SK-N-SH (cell line): ENCODE measurements at regions not wholly inside any gene's neighbourhood (a gene's known extent, or its start where the extent isn't known, plus 50 kb on each side); places are given as distances from the start of the nearest gene placed in this dataset.

ENCODE experiments used
- CTCF ChIA-PET: fragments of 300-600, 350-600 bp; formaldehyde crosslinking; extraction: SDS; loops from one replicate; lab custom pipeline; 2021; lab: Yijun Ruan, JAX
- POLR2A ChIA-PET: fragments of 350-600 bp; sonication (Branson Sonifier 250); formaldehyde crosslinking; extraction: SDS; loops from one replicate; lab custom pipeline; 2020; ENCODE audit warnings: antibody characterized with exemption, inconsistent platforms; lab: Yijun Ruan, JAX
- DNase-seq: peaks from one replicate; pipeline ENCODE4 v3.0.0; 2012
- H2AFZ ChIP-seq: fragments of 200-600 bp; sonication (generic); 2 replicates; pipeline ENCODE4 v1.8.1; 2016; ENCODE audit warnings: antibody characterized with exemption, mild to moderate bottlenecking, low read depth
- H3F3A ChIP-seq: fragments of 200-600 bp; sonication (generic); replicated peaks from 2 replicates; pipeline ENCODE3; 2016; ENCODE audit warnings: antibody characterized with exemption, mild to moderate bottlenecking; ENCODE audit not compliant: insufficient read depth
- H3K27ac ChIP-seq, 2 experiments: fragments of 200-500 bp in 1 of 2; fragments of 200-600 bp in 1 of 2; sonication (Bioruptor generic) in 1 of 2; sonication (generic), shearing (Covaris generic) in 1 of 2; 2 replicates each; pipeline versions ENCODE4 v1.5.1 to v1.6.1; 2014 to 2016; ENCODE audit warnings: low read depth in 2 of 2, inconsistent platforms in 1 of 2, low read length in 1 of 2, mild to moderate bottlenecking in 1 of 2, mixed read lengths in 1 of 2
- H3K27me3 ChIP-seq: fragments of 200-600 bp; sonication (generic), shearing (Covaris generic); 2 replicates; pipeline ENCODE4 v1.6.1; 2016; ENCODE audit warnings: mixed run types; ENCODE audit not compliant: insufficient read depth
- H3K36me3 ChIP-seq, 2 experiments: fragments of 200-500 bp in 1 of 2; fragments of 200-600 bp in 1 of 2; sonication (Bioruptor generic) in 1 of 2; sonication (generic) in 1 of 2; replicated peaks in 1 of 2; 2 replicates each; pipeline versions ENCODE3 to v1.5.1; 2014 to 2016; ENCODE audit warnings: low read length in 1 of 2, mild to moderate bottlenecking in 1 of 2; ENCODE audit not compliant: insufficient read depth in 2 of 2, control insufficient read depth in 1 of 2
- H3K4me1 ChIP-seq, 2 experiments: fragments of 200-500 bp in 1 of 2; fragments of 200-600 bp in 1 of 2; sonication (Bioruptor generic) in 1 of 2; sonication (generic), shearing (Covaris generic) in 1 of 2; 2 replicates each; pipeline versions ENCODE4 v1.5.1 to v1.6.1; 2014 to 2016; ENCODE audit warnings: low read depth in 1 of 2, low read length in 1 of 2, mixed run types in 1 of 2; ENCODE audit not compliant: insufficient read depth in 2 of 2, control insufficient read depth in 1 of 2
- H3K4me2 ChIP-seq: fragments of 200-600 bp; sonication (generic), shearing (Covaris generic); 2 replicates; pipeline ENCODE4 v1.6.1; 2017; ENCODE audit warnings: mixed run types
- H3K4me3 ChIP-seq, 2 experiments: fragments of 200-500 bp in 1 of 2; fragments of 200-600 bp in 1 of 2; sonication (Bioruptor generic) in 1 of 2; sonication (generic), shearing (Covaris generic) in 1 of 2; 2 replicates each; pipeline versions ENCODE4 v1.5.1 to v1.8.1; 2014 to 2016; ENCODE audit warnings: low read depth in 2 of 2, inconsistent platforms in 1 of 2, low read length in 1 of 2, mild to moderate bottlenecking in 1 of 2, mixed read lengths in 1 of 2, moderate library complexity in 1 of 2
- H3K79me2 ChIP-seq: fragments of 200-600 bp; sonication (generic); 2 replicates; pipeline ENCODE4 v1.8.1; 2017; ENCODE audit warnings: mild to moderate bottlenecking; ENCODE audit not compliant: insufficient read depth
- H3K9ac ChIP-seq: fragments of 200-600 bp; sonication (generic); 2 replicates; pipeline ENCODE4 v1.6.1; 2017; ENCODE audit warnings: mixed run types
- H3K9me2 ChIP-seq: fragments of 200-600 bp; sonication (generic); 2 replicates; pipeline ENCODE4 v1.6.1; 2017; ENCODE audit warnings: mixed run types
- H3K9me3 ChIP-seq: fragments of 200-600 bp; sonication (generic); 2 replicates; pipeline ENCODE4 v1.6.1; 2017; ENCODE audit warnings: mixed run types, mild to moderate bottlenecking, moderate library complexity
- H4K20me1 ChIP-seq: fragments of 200-600 bp; sonication (generic); 2 replicates; pipeline ENCODE4 v1.6.1; 2017; ENCODE audit warnings: mild to moderate bottlenecking, mixed run types; ENCODE audit not compliant: insufficient read depth
- CHD2 ChIP-seq: fragments of 150-350 bp; IDR thresholded peaks from 2 replicates; pipeline ENCODE4 v1.6.1; 2018; ENCODE audit warnings: low read length; ENCODE audit not compliant: partially characterized antibody
- CTCF ChIP-seq: fragments of 200-600 bp; sonication (generic); IDR thresholded peaks from 2 replicates; pipeline ENCODE4 v1.6.1; 2017; ENCODE audit warnings: antibody characterized with exemption, mild to moderate bottlenecking, moderate library complexity
- ELF1 ChIP-seq: IDR thresholded peaks from 2 replicates; pipeline ENCODE4 v1.4.0; 2012
- EP300 ChIP-seq, 2 experiments: IDR thresholded peaks; 2 replicates each; pipeline versions ENCODE4 v1.4.0 to v1.6.1; 2012; ENCODE audit warnings: borderline replicate concordance in 1 of 2, low read depth in 1 of 2, low read length in 1 of 2
- EZH2phosphoT487 ChIP-seq: fragments of 200-600 bp; sonication (generic); IDR thresholded peaks from 2 replicates; pipeline ENCODE4 v1.6.1; 2017; ENCODE audit warnings: low read depth, mixed run types, mild to moderate bottlenecking, antibody characterized with exemption, moderate library complexity, borderline replicate concordance
- FOSL2 ChIP-seq: IDR thresholded peaks from 2 replicates; pipeline ENCODE4 v1.4.0; 2012; ENCODE audit warnings: low read depth, mild to moderate bottlenecking, moderate library complexity, borderline replicate concordance
- FOXJ3 ChIP-seq: sonication (generic); formaldehyde crosslinking; IDR thresholded peaks from 2 replicates; pipeline ENCODE4 v1.5.1; 2020; ENCODE audit warnings: mild to moderate bottlenecking, missing genetic modification reagents
- FOXM1 ChIP-seq: IDR thresholded peaks from 2 replicates; pipeline ENCODE4 v1.4.0; 2012; ENCODE audit warnings: low read depth, mild to moderate bottlenecking
- GABPA ChIP-seq: IDR thresholded peaks from 2 replicates; pipeline ENCODE4 v1.4.0; 2012; ENCODE audit warnings: low read depth, mild to moderate bottlenecking
- GATA2 ChIP-seq: sonication (generic); formaldehyde crosslinking; IDR thresholded peaks from 2 replicates; pipeline ENCODE4 v1.5.0; 2020; ENCODE audit warnings: mild to moderate bottlenecking, missing genetic modification reagents
- IRF3 ChIP-seq: fragments of 150-350 bp; IDR thresholded peaks from 2 replicates; pipeline ENCODE4 v1.6.1; 2016; ENCODE audit warnings: mild to moderate bottlenecking, low read depth, low read length
- JUND ChIP-seq: IDR thresholded peaks from 2 replicates; pipeline ENCODE4 v1.4.0; 2012
- MAX ChIP-seq: IDR thresholded peaks from 2 replicates; pipeline ENCODE4 v1.4.0; 2012; ENCODE audit warnings: low read depth
- MEF2A ChIP-seq: IDR thresholded peaks from 2 replicates; pipeline ENCODE4 v1.4.0; 2012; ENCODE audit warnings: low read depth, borderline replicate concordance
- NFIC ChIP-seq: IDR thresholded peaks from 2 replicates; pipeline ENCODE4 v1.4.0; 2012; ENCODE audit warnings: borderline replicate concordance
- PBX3 ChIP-seq: IDR thresholded peaks from 2 replicates; pipeline ENCODE4; 2012
- POLR2AphosphoS5 ChIP-seq: IDR thresholded peaks from 2 replicates; pipeline ENCODE4 v1.6.1; 2012; ENCODE audit warnings: low read depth, low read length
- RAD21 ChIP-seq: IDR thresholded peaks from 2 replicates; pipeline ENCODE4 v1.6.1; 2012; ENCODE audit warnings: mild to moderate bottlenecking, low read length
- RCOR1 ChIP-seq: fragments of 150-350 bp; IDR thresholded peaks from 2 replicates; pipeline ENCODE4 v1.6.1; 2017; ENCODE audit warnings: antibody characterized with exemption, low read length
- RFX5 ChIP-seq: IDR thresholded peaks from 2 replicates; pipeline ENCODE4 v1.6.1; 2012; ENCODE audit warnings: mild to moderate bottlenecking, improper control_type of control experiment, low read length
- RXRA ChIP-seq: IDR thresholded peaks from 2 replicates; pipeline ENCODE4 v1.4.0; 2012; ENCODE audit warnings: low read depth, mild to moderate bottlenecking, borderline replicate concordance
- SIN3A ChIP-seq: IDR thresholded peaks from 2 replicates; pipeline ENCODE4 v1.6.1; 2012; ENCODE audit warnings: low read depth, mild to moderate bottlenecking, low read length, moderate library complexity, borderline replicate concordance
- SMC3 ChIP-seq: IDR thresholded peaks from 2 replicates; pipeline ENCODE4 v1.6.1; 2012; ENCODE audit warnings: low read depth, low read length, improper control_type of control experiment
- TAF1 ChIP-seq: IDR thresholded peaks from 2 replicates; pipeline ENCODE4 v1.6.1; 2012; ENCODE audit warnings: low read depth, mild to moderate bottlenecking, low read length, moderate library complexity, borderline replicate concordance
- TCF12 ChIP-seq: IDR thresholded peaks from 2 replicates; pipeline ENCODE4 v1.4.0; 2012
- TEAD4 ChIP-seq: IDR thresholded peaks from 2 replicates; pipeline ENCODE4 v1.4.0; 2012; ENCODE audit warnings: mild to moderate bottlenecking, borderline replicate concordance; ENCODE audit not compliant: insufficient read depth
- USF1 ChIP-seq: IDR thresholded peaks from 2 replicates; pipeline ENCODE4 v1.4.0; 2012; ENCODE audit warnings: low read depth, borderline replicate concordance
- YY1 ChIP-seq: IDR thresholded peaks from 2 replicates; pipeline ENCODE4 v1.4.0; 2012; ENCODE audit warnings: low read depth, mild to moderate bottlenecking
- ZBTB33 ChIP-seq: IDR thresholded peaks from 2 replicates; pipeline ENCODE4 v1.4.0; 2012; ENCODE audit warnings: low read depth, borderline replicate concordance

GRCh38 chr4:23728393-23728792 lies 161.5 kb downstream of the PPARGC1A start:
- no peaks in the 10 kb centered on the region for H3K9me3 ChIP-seq
- H4K20me1 ChIP-seq = no peaks in the 10 kb centered on the region
- no peak overlapping the region for H2AFZ ChIP-seq
- DNase-seq = no peak
- H3K9ac ChIP-seq = no peak overlapping the region
- no peaks in the 10 kb centered on the region for H3K36me3 ChIP-seq
- H3F3A ChIP-seq = peaks cover 8% of the 10 kb centered on the region
- H3K4me3 ChIP-seq = no peak overlapping the region
- H3K4me1 ChIP-seq = no peaks in the 10 kb centered on the region
- no peaks in the 10 kb centered on the region for H3K27me3 ChIP-seq
- ChIA-PET CTCF (interaction anchor here (2.5 kb wide), 1 partner anchor 11 kb away, joined by 9 read pairs; no protein-coding TSS in a partner anchor), POLR2A (no interaction called here)
- H3K27ac ChIP-seq = peak overlapping the region in 1 of 2 experiments; percentile 45; a peak in 2 of 4 replicates
- no peaks in the 10 kb centered on the region for H3K79me2 ChIP-seq
- H3K4me2 ChIP-seq = no peak overlapping the region; the same call in 1 of the 2 replicates
- H3K9me2 ChIP-seq = no peaks in the 10 kb centered on the region
- TF ChIP-seq CTCF (no peak), RXRA (no peak), GABPA (no peak), JUND (peak; percentile 77), SMC3 (no peak), GATA2 (CRISPR knock-in tag) (no peak), ZBTB33 (no peak), FOSL2 (peak; percentile 84), TCF12 (peak; percentile 58; the same call in 1 of the 2 replicates), ELF1 (no peak), RFX5 (no peak), SIN3A (no peak), TAF1 (no peak), USF1 (no peak), FOXJ3 (no peak), TEAD4 (peak; percentile 83; the same call in 1 of the 2 replicates), EP300 (IDR thresholded peaks at IDR 0.05; ENCODE audit: borderline replicate concordance in 1 of 2, low read depth in 1 of 2, low read length in 1 of 2) (peak in 1 of 2 experiments; percentile 50; a peak in 1 of 4 replicates), FOXM1 (no peak), EZH2phosphoT487 (no peak), POLR2AphosphoS5 (no peak), MEF2A (peak; percentile 69; the same call in 1 of the 2 replicates), PBX3 (peak; percentile 55; the same call in 1 of the 2 replicates), NFIC (peak; percentile 61), YY1 (no peak), MAX (no peak), IRF3 (no peak), RAD21 (no peak), RCOR1 (no peak), CHD2 (no peak)
